Natural killer cell (primary cell): ENCODE measurements at regions not wholly inside any gene's neighbourhood (a gene's known extent, or its start where the extent isn't known, plus 50 kb on each side); places are given as distances from the start of the nearest gene placed in this dataset.

Experiments used
- ATAC-seq, 3 donors: fragments of 150-1000 bp in 2 of 3; fragments of 200-7000 bp in 1 of 3; cut with Tn5 transposase; 1 replicate in 1 of 3; 2 replicates in 2 of 3; pipeline ENCODE4 v1.10.0; 2021; ENCODE audit warnings: mild to moderate bottlenecking in 2 of 3, moderate library complexity in 2 of 3
- DNase-seq, 2 donors: peaks; one replicate each; pipeline versions ENCODE4 v3.0.0 to v3.0.0-alpha.2; 2013 to 2021; ENCODE audit warnings: mixed read lengths in 1 of 2
- H3K27ac ChIP-seq: one replicate; pipeline ENCODE4 v1.5.1; 2013; ENCODE audit warnings: mild to moderate bottlenecking, low read length
- H3K27me3 ChIP-seq: one replicate; pipeline ENCODE4 v1.6.1; 2013; ENCODE audit warnings: low read length; ENCODE audit not compliant: control insufficient read depth, insufficient read depth
- H3K36me3 ChIP-seq: one replicate; pipeline ENCODE4 v1.6.1; 2013; ENCODE audit warnings: low read length; ENCODE audit not compliant: control insufficient read depth, insufficient read depth
- H3K4me1 ChIP-seq: one replicate; pipeline ENCODE4 v1.6.1; 2013; ENCODE audit warnings: low read length; ENCODE audit not compliant: control insufficient read depth, insufficient read depth
- H3K4me3 ChIP-seq: one replicate; pipeline ENCODE4 v1.5.1; 2013; ENCODE audit warnings: low read length
- H3K9me3 ChIP-seq: one replicate; pipeline ENCODE4 v1.6.1; 2013; ENCODE audit warnings: low read length; ENCODE audit not compliant: control insufficient read depth, insufficient read depth
- H3K27ac Mint-ChIP-seq, 2 donors: one replicate each; pipeline ENCODE4 v1.8.0; 2022; ENCODE audit warnings: mild to moderate bottlenecking in 2 of 2, mixed read lengths in 2 of 2, moderate library complexity in 1 of 2
- H3K27me3 Mint-ChIP-seq, 2 donors: one replicate each; pipeline ENCODE4 v1.8.0; 2022; ENCODE audit warnings: low read depth in 2 of 2, mixed read lengths in 2 of 2
- H3K36me3 Mint-ChIP-seq: one replicate; pipeline ENCODE4 v1.8.0; 2022; ENCODE audit warnings: mixed read lengths
- H3K4me1 Mint-ChIP-seq, 2 donors: one replicate each; pipeline ENCODE4 v1.8.0; 2022; ENCODE audit warnings: mixed read lengths in 2 of 2
- H3K4me3 Mint-ChIP-seq: one replicate; pipeline ENCODE4 v1.8.0; 2022; ENCODE audit warnings: mild to moderate bottlenecking, moderate library complexity, mixed read lengths
- H3K9me3 Mint-ChIP-seq, 2 donors: one replicate each; pipeline ENCODE4 v1.8.0; 2022; ENCODE audit warnings: mixed read lengths in 2 of 2
- WGBS: methylation state at CpG from one replicate; pipeline ENCODE4 v1.1.7; 2013; ENCODE audit warnings: missing lambda C conversion rate; ENCODE audit not compliant: insufficient coverage; 5-methylcytosine and 5-hydroxymethylcytosine counted together
- intact Hi-C: fragments of 100-400 bp; cut with micrococcal nuclease; formaldehyde crosslinking; loops from one replicate; pipeline ENCODE4 v1.14.2; 2022
- TF ChIP-seq, protein P1 (sequence below): fragments of 200-600 bp; IDR thresholded peaks from one replicate; pipeline ENCODE4 v1.8.0; 2022; ENCODE audit warnings: antibody characterized with exemption

GRCh38 chr10:84613336-84614021 lies 285.1 kb downstream of the CCSER2 start:
- TF ChIP-seq, protein P1, sequence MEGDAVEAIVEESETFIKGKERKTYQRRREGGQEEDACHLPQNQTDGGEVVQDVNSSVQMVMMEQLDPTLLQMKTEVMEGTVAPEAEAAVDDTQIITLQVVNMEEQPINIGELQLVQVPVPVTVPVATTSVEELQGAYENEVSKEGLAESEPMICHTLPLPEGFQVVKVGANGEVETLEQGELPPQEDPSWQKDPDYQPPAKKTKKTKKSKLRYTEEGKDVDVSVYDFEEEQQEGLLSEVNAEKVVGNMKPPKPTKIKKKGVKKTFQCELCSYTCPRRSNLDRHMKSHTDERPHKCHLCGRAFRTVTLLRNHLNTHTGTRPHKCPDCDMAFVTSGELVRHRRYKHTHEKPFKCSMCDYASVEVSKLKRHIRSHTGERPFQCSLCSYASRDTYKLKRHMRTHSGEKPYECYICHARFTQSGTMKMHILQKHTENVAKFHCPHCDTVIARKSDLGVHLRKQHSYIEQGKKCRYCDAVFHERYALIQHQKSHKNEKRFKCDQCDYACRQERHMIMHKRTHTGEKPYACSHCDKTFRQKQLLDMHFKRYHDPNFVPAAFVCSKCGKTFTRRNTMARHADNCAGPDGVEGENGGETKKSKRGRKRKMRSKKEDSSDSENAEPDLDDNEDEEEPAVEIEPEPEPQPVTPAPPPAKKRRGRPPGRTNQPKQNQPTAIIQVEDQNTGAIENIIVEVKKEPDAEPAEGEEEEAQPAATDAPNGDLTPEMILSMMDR, result no peak
- no peak overlapping the region for H3K4me3 ChIP-seq
- no peaks in the 10 kb centered on the region for H3K27me3 ChIP-seq
- no peak for DNase-seq
- H3K36me3 ChIP-seq, result no peaks in the 10 kb centered on the region
- Mint-ChIP-seq H3K4me1 (no peaks in the 10 kb centered on the region), H3K36me3 (no peaks in the 10 kb centered on the region), H3K27me3 (peaks cover 9 to 10% of the 10 kb centered on the region in 2 donors), H3K4me3 (no peak overlapping the region), H3K27ac (no peak overlapping the region), H3K9me3 (no peaks in the 10 kb centered on the region)
- H3K4me1 ChIP-seq, result no peaks in the 10 kb centered on the region
- ATAC-seq, result no peak
- H3K27ac ChIP-seq, result no peak overlapping the region
- intact Hi-C loops, result no loop called here
- no peaks in the 10 kb centered on the region for H3K9me3 ChIP-seq
- 42% methylated on average over 7 of the region's 7 CpGs for WGBS

GRCh38 chr10:84626397-84627087 lies 298.2 kb downstream of the CCSER2 start:
- intact Hi-C loops, result no loop called here
- H3K9me3 Mint-ChIP-seq, result no peaks in the 10 kb centered on the region
- WGBS, result 74% methylated on average over 5 of the region's 6 CpGs
- H3K4me1 ChIP-seq, result no peaks in the 10 kb centered on the region
- no peaks in the 10 kb centered on the region for H3K9me3 ChIP-seq
- H3K27ac Mint-ChIP-seq, result no peak overlapping the region
- DNase-seq (no peak), ATAC-seq (no peak)
- H3K27ac ChIP-seq, result no peak overlapping the region
- H3K4me1 Mint-ChIP-seq, result no peaks in the 10 kb centered on the region
- H3K36me3 Mint-ChIP-seq, result no peaks in the 10 kb centered on the region
- H3K4me3 Mint-ChIP-seq, result no peak overlapping the region
- H3K27me3 ChIP-seq, result no peaks in the 10 kb centered on the region
- no peak overlapping the region for H3K4me3 ChIP-seq
- TF ChIP-seq, protein P1, result no peak
- no peaks in the 10 kb centered on the region for H3K36me3 ChIP-seq
- peaks cover 0 to 3% of the 10 kb centered on the region in 2 donors for H3K27me3 Mint-ChIP-seq

DNA sequence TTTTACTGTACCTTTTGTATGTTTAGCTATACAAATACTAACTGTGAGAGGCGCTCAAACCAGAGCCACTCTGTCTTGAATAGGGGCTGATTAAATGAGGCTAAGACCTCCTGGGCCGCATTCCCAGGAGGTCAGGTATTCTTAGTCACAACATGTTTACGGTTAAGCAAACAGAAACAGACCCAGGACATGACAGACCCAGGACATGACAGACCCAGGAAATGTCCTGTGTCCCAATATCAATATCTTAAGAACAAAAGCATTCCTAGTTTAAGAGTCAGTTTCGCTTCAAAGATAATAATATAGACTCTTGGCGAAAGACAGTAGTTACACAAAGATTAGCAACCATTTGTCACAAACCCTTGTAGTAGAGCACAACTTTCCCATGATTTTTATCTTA lies 304.5 kb downstream of the CCSER2 start:
- H3K4me1 ChIP-seq, result no peaks in the 10 kb centered on the region
- ATAC-seq (no peak), DNase-seq (no peak)
- H3K9me3 ChIP-seq, result no peaks in the 10 kb centered on the region
- no peak overlapping the region for H3K27ac ChIP-seq
- 91% methylated on average over 5 of the region's 5 CpGs for WGBS
- H3K27me3 Mint-ChIP-seq, result peaks cover 0 to 6% of the 10 kb centered on the region in 2 donors
- H3K36me3 Mint-ChIP-seq, result no peaks in the 10 kb centered on the region
- peaks cover 3% of the 10 kb centered on the region for H3K27me3 ChIP-seq
- H3K27ac Mint-ChIP-seq, result no peak overlapping the region
- TF ChIP-seq, protein P1, result no peak
- H3K4me3 Mint-ChIP-seq, result no peak overlapping the region
- H3K4me3 ChIP-seq, result no peak overlapping the region
- intact Hi-C loops, result no loop called here
- no peaks in the 10 kb centered on the region for H3K4me1 Mint-ChIP-seq
- H3K36me3 ChIP-seq, result no peaks in the 10 kb centered on the region
- H3K9me3 Mint-ChIP-seq, result peaks cover 0 to 2% of the 10 kb centered on the region in 2 donors
